Esophagus squamous epithelium (tissue), 4 donors: ENCODE measurements at regions not wholly inside any gene's neighbourhood (a gene's known extent, or its start where the extent isn't known, plus 50 kb on each side); places are given as distances from the start of the nearest gene placed in this dataset.

ENCODE experiments used
- POLR2A ChIP-seq, 4 donors: fragments of 450-650 bp; IDR thresholded peaks; one replicate each; pipeline ENCODE4 v1.6.1; 2017; ENCODE audit warnings: antibody characterized with exemption in 4 of 4, mild to moderate bottlenecking in 4 of 4, moderate library complexity in 3 of 4
- TF ChIP-seq, protein P1 (sequence below), 6 experiments: fragments of 450-650 bp in 4 of 6; fragments of 200-600 bp in 2 of 6; sonication (generic) in 2 of 6; IDR thresholded peaks; one replicate each; pipeline ENCODE4 v1.5.1; 2016 to 2019; ENCODE audit warnings: antibody characterized with exemption in 6 of 6, mild to moderate bottlenecking in 4 of 6, moderate library complexity in 4 of 6

DNA sequence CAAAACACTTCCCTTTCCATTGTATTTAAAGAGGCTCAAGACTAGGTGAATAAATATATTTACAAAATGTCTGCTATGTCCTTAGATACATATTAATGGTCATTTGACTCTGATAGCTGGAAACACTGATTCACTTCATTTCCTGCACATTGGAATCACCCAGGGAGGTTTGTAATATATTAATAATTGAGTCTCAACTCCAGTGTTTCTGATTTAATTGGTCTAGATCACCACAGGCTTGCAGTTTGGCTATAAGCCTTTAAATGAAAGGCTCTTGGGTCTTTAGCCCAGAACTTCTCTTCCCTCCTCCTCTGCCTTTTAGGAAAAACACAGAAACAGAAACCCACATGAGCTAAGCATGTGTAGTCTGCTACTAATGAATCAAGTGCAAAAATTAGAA is 378.0 kb downstream of the TBC1D4 start:
- TF ChIP-seq, protein P1, sequence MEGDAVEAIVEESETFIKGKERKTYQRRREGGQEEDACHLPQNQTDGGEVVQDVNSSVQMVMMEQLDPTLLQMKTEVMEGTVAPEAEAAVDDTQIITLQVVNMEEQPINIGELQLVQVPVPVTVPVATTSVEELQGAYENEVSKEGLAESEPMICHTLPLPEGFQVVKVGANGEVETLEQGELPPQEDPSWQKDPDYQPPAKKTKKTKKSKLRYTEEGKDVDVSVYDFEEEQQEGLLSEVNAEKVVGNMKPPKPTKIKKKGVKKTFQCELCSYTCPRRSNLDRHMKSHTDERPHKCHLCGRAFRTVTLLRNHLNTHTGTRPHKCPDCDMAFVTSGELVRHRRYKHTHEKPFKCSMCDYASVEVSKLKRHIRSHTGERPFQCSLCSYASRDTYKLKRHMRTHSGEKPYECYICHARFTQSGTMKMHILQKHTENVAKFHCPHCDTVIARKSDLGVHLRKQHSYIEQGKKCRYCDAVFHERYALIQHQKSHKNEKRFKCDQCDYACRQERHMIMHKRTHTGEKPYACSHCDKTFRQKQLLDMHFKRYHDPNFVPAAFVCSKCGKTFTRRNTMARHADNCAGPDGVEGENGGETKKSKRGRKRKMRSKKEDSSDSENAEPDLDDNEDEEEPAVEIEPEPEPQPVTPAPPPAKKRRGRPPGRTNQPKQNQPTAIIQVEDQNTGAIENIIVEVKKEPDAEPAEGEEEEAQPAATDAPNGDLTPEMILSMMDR (IDR thresholded peaks at IDR 0.05): no peak
- TF ChIP-seq POLR2A (IDR thresholded peaks at IDR 0.05): no peak
